Bronchial epithelial cell (primary cell): ENCODE measurements at regions not wholly inside any gene's neighbourhood (a gene's known extent, or its start where the extent isn't known, plus 50 kb on each side); places are given as distances from the start of the nearest gene placed in this dataset.

Experiments used
- DNase-seq: peaks from one replicate; pipeline ENCODE4 v3.0.0-alpha.2; 2010; ENCODE audit warnings: low read depth
- FAIRE-seq: peaks from 2 replicates; lab custom pipeline; 2011; peaks lifted over from hg19 to GRCh38; lab: Jason Lieb, UNC
- H3K27me3 ChIP-seq: 2 replicates; pipeline ENCODE4 v1.5.1; 2011; ENCODE audit warnings: low read length; ENCODE audit not compliant: control insufficient read depth, insufficient read depth
- H3K36me3 ChIP-seq: 2 replicates; pipeline ENCODE4 v1.5.1; 2011; ENCODE audit warnings: low read length; ENCODE audit not compliant: control insufficient read depth, insufficient read depth
- H3K4me3 ChIP-seq: 2 replicates; pipeline ENCODE4 v1.5.1; 2011; ENCODE audit warnings: mild to moderate bottlenecking, low read depth, low read length, control low read depth
- CTCF ChIP-seq: IDR thresholded peaks from 2 replicates; pipeline ENCODE4 v1.5.1; 2011; ENCODE audit warnings: mild to moderate bottlenecking, moderate library complexity, low read length, control low read depth, inconsistent platforms; ENCODE audit not compliant: insufficient read depth, severe bottlenecking

- H3K36me3 ChIP-seq = peaks cover 2% of the 10 kb centered on the region
- FAIRE-seq = no peak
- H3K27me3 ChIP-seq = no peaks in the 10 kb centered on the region
- DNase-seq = no peak
- H3K4me3 ChIP-seq = no peak overlapping the region
- no peak for TF ChIP-seq CTCF
Measured at GRCh38 chr17:63247706-63248105, 198.4 kb downstream of the CYB561 start.

GRCh38 chr17:63249256-63250004 lies 196.7 kb downstream of the CYB561 start:
- no peak for FAIRE-seq
- no peak overlapping the region for H3K4me3 ChIP-seq
- no peak for DNase-seq
- TF ChIP-seq CTCF = no peak
- no peaks in the 10 kb centered on the region for H3K27me3 ChIP-seq
- no peaks in the 10 kb centered on the region for H3K36me3 ChIP-seq

GRCh38 chr17:63250830-63251229 lies 195.3 kb downstream of the CYB561 start:
- H3K27me3 ChIP-seq = no peaks in the 10 kb centered on the region
- DNase-seq (no peak), FAIRE-seq (no peak)
- no peak overlapping the region for H3K4me3 ChIP-seq
- H3K36me3 ChIP-seq = no peaks in the 10 kb centered on the region
- TF ChIP-seq CTCF = no peak

- Histone ChIP-seq H3K36me3 (peaks cover 5% of the 10 kb centered on the region), H3K27me3 (no peaks in the 10 kb centered on the region), H3K4me3 (no peak overlapping the region)
- TF ChIP-seq CTCF = no peak
- DNase-seq (no peak), FAIRE-seq (no peak)
Measured at GRCh38 chr17:63258785-63259184, 187.3 kb downstream of the CYB561 start.

GRCh38 chr17:63262751-63263476 lies 183.2 kb downstream of the CYB561 start:
- FAIRE-seq (no peak), DNase-seq (no peak)
- H3K36me3 ChIP-seq = peaks cover 9% of the 10 kb centered on the region
- TF ChIP-seq CTCF = no peak
- no peak overlapping the region for H3K4me3 ChIP-seq
- H3K27me3 ChIP-seq = no peaks in the 10 kb centered on the region
